ENCODE measurements at regions not wholly inside any gene's neighbourhood (a gene's known extent, or its start where the extent isn't known, plus 50 kb on each side); places are given as distances from the start of the nearest gene placed in this dataset.

DNA sequence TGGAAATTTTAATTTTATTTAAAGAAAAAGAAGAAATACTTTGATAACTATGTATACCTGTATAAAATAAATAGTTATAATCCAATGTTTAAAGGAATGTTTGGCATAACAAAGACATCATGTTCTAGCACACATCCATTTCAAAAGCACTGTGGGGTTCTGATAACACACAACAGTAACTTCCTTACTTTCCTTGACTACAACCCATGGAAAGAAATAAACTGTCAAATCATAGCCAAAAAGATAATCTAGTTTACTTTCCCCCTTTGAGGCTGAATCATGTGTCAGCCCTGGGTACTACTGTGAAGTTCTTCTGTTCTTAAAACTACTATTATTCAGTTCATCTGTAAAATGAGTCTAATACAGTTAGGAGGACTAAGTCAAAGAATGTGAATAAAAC, 61.4 kb upstream of the PKIB start:
- H4K5ac ChIP-seq (ENCODE audit: insufficient read length, low read depth, low read length), result no peak overlapping the region
- 0 out of 4 replicates have a peak, but pooled peaks cover 0 to 4% of the 10 kb centered on the region in 2 experiments for H3K4me1 Mint-ChIP-seq

More for the DNA sequence above, 61.4 kb upstream of the PKIB start:
- Histone ChIP-seq H2BK20ac (ENCODE audit: low read depth, low read length, poor library complexity, severe bottlenecking) (no peak overlapping the region), H3K4me2 (ENCODE audit: insufficient read depth, insufficient read length, low read length) (no peak overlapping the region), H2AFZ (ENCODE audit: low read length) (no peak overlapping the region), H4K8ac (replicated peaks; ENCODE audit: insufficient read length, low read depth, low read length) (no peak overlapping the region), H2BK5ac (ENCODE audit: insufficient read length, low read length) (no peak overlapping the region), H3K56ac (ENCODE audit: insufficient read length, low read depth, low read length) (no peak overlapping the region), H4K20me1 (ENCODE audit: control insufficient read depth, insufficient read depth, insufficient read length) (no peaks in the 10 kb centered on the region), H3K9me3 (ENCODE audit: control insufficient read depth, low read depth, low read length) (no peaks in the 10 kb centered on the region), H3K23me2 (ENCODE audit: insufficient read length, low read depth, low read length, poor library complexity, severe bottlenecking) (no peaks in the 10 kb centered on the region), H3K27ac (ENCODE audit: insufficient read length, low read depth, low read length) (no peak overlapping the region), H3K27me3 (ENCODE audit: insufficient read depth, low read length) (no peaks in the 10 kb centered on the region), H3K14ac (ENCODE audit: insufficient read depth, low read length) (no peak overlapping the region), H3K4ac (ENCODE audit: low read depth, low read length) (no peak overlapping the region), H2AK5ac (ENCODE audit: insufficient read length, low read length) (no peak overlapping the region), H3T11ph (ENCODE audit: low read length) (no peak overlapping the region), H2BK15ac (ENCODE audit: low read depth, low read length) (no peak overlapping the region), H3K4me1 (ENCODE audit: insufficient read depth, low read length) (no peaks in the 10 kb centered on the region), H4K91ac (ENCODE audit: insufficient read length, low read depth, low read length) (no peak overlapping the region), H3K18ac (ENCODE audit: insufficient read length, low read depth, low read length) (no peak overlapping the region), H3K9ac (ENCODE audit: extremely low read depth, insufficient read length, low read length) (no peak overlapping the region), H2BK120ac (ENCODE audit: low read depth, low read length, poor library complexity, severe bottlenecking) (no peak overlapping the region), H3K23ac (ENCODE audit: insufficient read length, low read depth, low read length) (no peak overlapping the region), H2BK12ac (ENCODE audit: insufficient read length, low read depth, low read length) (no peak overlapping the region), H3K79me1 (ENCODE audit: insufficient read depth, low read depth, low read length, poor library complexity, severe bottlenecking) (no peaks in the 10 kb centered on the region), H3K79me2 (ENCODE audit: insufficient read depth, low read length) (peaks cover 5% of the 10 kb centered on the region; the same call in 1 of the 2 replicates)
- Mint-ChIP-seq H3K27me3 (ENCODE audit: low read depth) (no peaks in the 10 kb centered on the region), H3K4me3 (no peak overlapping the region), H3K36me3 (ENCODE audit: insufficient read depth in 1 of 3, low read depth in 3 of 3) (peaks cover 0 to 12% (median 6%) of the 10 kb centered on the region in 3 experiments; a peak in 4 of 7 replicates), H3K9me3 (peaks cover 3 to 5% of the 10 kb centered on the region in 2 experiments), H3K27ac (no peak overlapping the region)
- no peak for DNase-seq
- TF ChIP-seq, protein P1, sequence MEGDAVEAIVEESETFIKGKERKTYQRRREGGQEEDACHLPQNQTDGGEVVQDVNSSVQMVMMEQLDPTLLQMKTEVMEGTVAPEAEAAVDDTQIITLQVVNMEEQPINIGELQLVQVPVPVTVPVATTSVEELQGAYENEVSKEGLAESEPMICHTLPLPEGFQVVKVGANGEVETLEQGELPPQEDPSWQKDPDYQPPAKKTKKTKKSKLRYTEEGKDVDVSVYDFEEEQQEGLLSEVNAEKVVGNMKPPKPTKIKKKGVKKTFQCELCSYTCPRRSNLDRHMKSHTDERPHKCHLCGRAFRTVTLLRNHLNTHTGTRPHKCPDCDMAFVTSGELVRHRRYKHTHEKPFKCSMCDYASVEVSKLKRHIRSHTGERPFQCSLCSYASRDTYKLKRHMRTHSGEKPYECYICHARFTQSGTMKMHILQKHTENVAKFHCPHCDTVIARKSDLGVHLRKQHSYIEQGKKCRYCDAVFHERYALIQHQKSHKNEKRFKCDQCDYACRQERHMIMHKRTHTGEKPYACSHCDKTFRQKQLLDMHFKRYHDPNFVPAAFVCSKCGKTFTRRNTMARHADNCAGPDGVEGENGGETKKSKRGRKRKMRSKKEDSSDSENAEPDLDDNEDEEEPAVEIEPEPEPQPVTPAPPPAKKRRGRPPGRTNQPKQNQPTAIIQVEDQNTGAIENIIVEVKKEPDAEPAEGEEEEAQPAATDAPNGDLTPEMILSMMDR (conservative IDR thresholded peaks at IDR 0.05), result no peak
